Large intestine (tissue), 3 donors: ENCODE measurements at regions not wholly inside any gene's neighbourhood (a gene's known extent, or its start where the extent isn't known, plus 50 kb on each side); places are given as distances from the start of the nearest gene placed in this dataset.

Experiments
- DNase-seq, 2 donors: peaks; one replicate each; pipeline versions ENCODE4 v3.0.0 to v3.0.0-alpha.2; 2013
- H3K27ac ChIP-seq: one replicate; pipeline ENCODE4 v1.5.1; 2013; ENCODE audit warnings: low read length
- H3K27me3 ChIP-seq: 2 replicates; pipeline ENCODE4 v1.6.1; 2013; ENCODE audit warnings: low read length; ENCODE audit not compliant: control insufficient read depth, insufficient read depth
- H3K36me3 ChIP-seq: 2 replicates; pipeline ENCODE4 v1.6.1; 2013; ENCODE audit warnings: low read length; ENCODE audit not compliant: control insufficient read depth, insufficient read depth
- H3K4me1 ChIP-seq: one replicate; pipeline ENCODE4 v1.6.1; 2013; ENCODE audit warnings: low read length; ENCODE audit not compliant: control insufficient read depth, insufficient read depth
- H3K4me3 ChIP-seq: one replicate; pipeline ENCODE4 v1.5.1; 2013; ENCODE audit warnings: low read length
- H3K9me3 ChIP-seq: one replicate; pipeline ENCODE4 v1.6.1; 2013; ENCODE audit warnings: mild to moderate bottlenecking, low read depth, low read length, moderate library complexity; ENCODE audit not compliant: control insufficient read depth
- WGBS: methylation state at CpG from one replicate; pipeline ENCODE4 v1.1.5; 2013; ENCODE audit warnings: low lambda C conversion rate; ENCODE audit not compliant: insufficient coverage; 5-methylcytosine and 5-hydroxymethylcytosine counted together

DNA sequence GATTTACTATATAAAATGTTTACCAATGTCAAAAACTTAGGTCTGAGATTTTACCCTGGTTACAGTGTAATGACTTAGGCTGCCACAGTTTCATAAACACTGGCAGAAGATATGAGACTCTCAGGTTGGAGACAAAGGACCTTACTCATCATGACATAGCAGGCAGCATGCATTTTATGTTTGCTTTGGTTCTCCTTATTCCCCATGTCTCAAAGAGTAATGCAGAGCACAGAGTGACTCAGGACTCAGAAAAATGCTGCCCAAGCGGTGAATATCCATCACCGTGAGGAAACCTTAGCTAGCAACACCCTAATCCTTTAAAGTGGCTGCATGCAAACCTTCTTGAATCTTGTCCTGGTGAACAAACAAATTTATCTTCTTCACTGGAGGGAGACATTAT lies 112.1 kb upstream of the EYS start:
- Histone ChIP-seq H3K9me3 (no peaks in the 10 kb centered on the region), H3K27me3 (no peaks in the 10 kb centered on the region), H3K4me3 (no peak overlapping the region), H3K4me1 (no peaks in the 10 kb centered on the region), H3K27ac (no peak overlapping the region), H3K36me3 (no peaks in the 10 kb centered on the region)
- no peak for DNase-seq
- WGBS = 83% methylated on average over 1 of the region's 2 CpGs

DNA sequence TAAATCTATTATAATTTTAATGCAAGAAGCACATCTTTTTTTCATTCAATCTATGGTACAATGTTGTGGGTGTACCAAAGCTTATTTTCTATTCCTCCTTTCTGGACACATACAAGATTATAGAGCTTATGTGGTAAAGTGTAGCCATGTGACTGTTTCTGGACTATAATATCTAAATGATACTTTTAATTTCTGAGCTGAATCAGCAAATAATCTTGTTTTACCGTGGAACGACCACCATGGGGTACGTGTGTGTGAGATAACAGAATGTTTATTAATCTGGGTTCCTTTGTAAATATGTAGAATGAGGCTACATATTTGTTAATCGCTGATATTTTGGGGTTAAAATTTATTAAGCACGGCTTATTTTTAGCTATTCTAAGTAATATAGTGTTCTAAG lies 111.5 kb upstream of the EYS start:
- H3K36me3 ChIP-seq = no peaks in the 10 kb centered on the region
- no peak overlapping the region for H3K27ac ChIP-seq
- no peaks in the 10 kb centered on the region for H3K27me3 ChIP-seq
- no peaks in the 10 kb centered on the region for H3K9me3 ChIP-seq
- no peak for DNase-seq
- no CpG with 5 or more reads among the region's 5 CpGs for WGBS
- H3K4me1 ChIP-seq = no peaks in the 10 kb centered on the region
- no peak overlapping the region for H3K4me3 ChIP-seq

DNA sequence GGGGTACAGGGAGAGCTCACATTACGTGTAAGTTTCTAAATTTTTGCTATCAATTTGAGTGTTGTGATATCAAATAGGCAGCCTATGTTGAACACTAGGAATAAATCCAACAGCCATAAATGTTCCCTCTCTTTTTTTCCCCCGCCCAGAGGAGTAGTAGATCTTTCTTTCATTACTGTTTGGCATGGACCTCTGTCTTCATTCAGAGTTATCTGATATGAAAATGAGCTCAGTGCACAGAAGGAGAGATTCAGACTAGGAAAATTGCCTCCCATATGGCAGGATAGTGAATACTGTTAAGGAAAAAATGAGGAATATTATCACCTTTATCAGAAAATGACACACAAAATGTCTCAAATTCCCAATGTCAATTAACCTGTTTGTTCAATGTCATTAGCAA lies 110.0 kb upstream of the EYS start:
- Histone ChIP-seq H3K4me1 (no peaks in the 10 kb centered on the region), H3K4me3 (no peak overlapping the region), H3K27me3 (no peaks in the 10 kb centered on the region), H3K36me3 (no peaks in the 10 kb centered on the region), H3K9me3 (no peaks in the 10 kb centered on the region), H3K27ac (no peak overlapping the region)
- no CpG with 5 or more reads among the region's 2 CpGs for WGBS
- no peak for DNase-seq

DNA sequence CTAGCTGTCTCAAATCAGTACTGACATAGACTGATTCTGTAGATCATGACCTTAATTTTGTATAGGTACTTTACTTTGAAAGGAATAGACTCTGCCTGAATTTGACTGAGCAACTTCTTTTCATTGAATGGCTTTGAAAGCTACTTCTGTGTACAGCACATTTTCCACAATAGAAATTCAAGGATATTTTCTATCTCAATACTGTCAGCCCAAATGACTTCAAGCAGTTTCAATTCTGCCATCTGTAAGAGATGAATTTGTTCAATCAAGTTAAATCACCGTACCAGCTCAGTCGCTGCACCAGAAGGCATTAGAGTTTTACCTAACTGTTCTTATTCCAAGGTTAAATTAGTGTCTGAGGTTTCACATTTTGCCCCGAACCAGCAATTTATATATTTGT lies 107.0 kb upstream of the EYS start:
- no peak overlapping the region for H3K27ac ChIP-seq
- H3K4me3 ChIP-seq = no peak overlapping the region
- DNase-seq = no peak
- no peaks in the 10 kb centered on the region for H3K27me3 ChIP-seq
- H3K36me3 ChIP-seq = no peaks in the 10 kb centered on the region
- WGBS = 40% methylated on average over 1 of the region's 3 CpGs
- H3K4me1 ChIP-seq = no peaks in the 10 kb centered on the region
- H3K9me3 ChIP-seq = no peaks in the 10 kb centered on the region

DNA sequence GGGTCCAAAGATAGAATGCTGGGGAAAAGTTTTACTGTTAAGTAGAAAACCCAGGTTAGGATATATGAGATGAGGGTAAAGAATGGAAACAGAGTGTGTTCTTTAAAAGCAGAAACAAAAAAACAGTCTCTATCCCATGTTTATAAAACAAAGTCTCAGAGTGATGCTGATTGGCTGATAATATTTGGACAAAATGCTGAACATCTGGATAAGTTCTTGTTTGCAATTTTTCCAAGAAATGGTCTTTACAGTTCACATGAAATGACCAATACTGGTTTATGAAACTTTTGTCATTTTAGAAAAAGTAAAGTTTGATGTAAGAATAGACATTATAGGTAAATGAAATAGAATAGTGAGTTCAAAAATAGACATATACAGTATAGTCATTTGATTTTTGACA lies 96.2 kb upstream of the EYS start:
- no peaks in the 10 kb centered on the region for H3K9me3 ChIP-seq
- H3K27ac ChIP-seq = no peak overlapping the region
- no peaks in the 10 kb centered on the region for H3K4me1 ChIP-seq
- no peak overlapping the region for H3K4me3 ChIP-seq
- DNase-seq = no peak
- no peaks in the 10 kb centered on the region for H3K27me3 ChIP-seq
- H3K36me3 ChIP-seq = no peaks in the 10 kb centered on the region

DNA sequence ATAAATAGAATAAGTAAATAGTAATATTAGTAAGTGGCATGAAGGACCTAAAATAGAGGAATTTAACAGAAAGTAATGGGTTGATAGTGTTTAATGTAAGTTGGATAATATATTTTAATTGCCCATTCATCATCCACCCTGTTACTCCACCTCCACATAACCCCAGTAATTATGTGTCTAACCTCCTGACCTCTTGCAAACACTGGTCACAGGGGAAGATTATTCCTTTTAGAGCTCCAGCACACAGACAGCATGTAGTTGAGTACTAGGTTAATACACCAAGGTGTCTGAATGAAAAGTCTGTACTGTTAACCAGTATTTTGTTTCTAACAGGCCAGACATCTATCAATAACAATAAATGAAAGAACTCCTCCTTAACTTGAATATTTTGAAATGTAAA lies 92.4 kb upstream of the EYS start:
- Histone ChIP-seq H3K27ac (no peak overlapping the region), H3K4me1 (no peaks in the 10 kb centered on the region), H3K4me3 (no peak overlapping the region), H3K9me3 (no peaks in the 10 kb centered on the region), H3K27me3 (no peaks in the 10 kb centered on the region), H3K36me3 (no peaks in the 10 kb centered on the region)
- DNase-seq = no peak

DNA sequence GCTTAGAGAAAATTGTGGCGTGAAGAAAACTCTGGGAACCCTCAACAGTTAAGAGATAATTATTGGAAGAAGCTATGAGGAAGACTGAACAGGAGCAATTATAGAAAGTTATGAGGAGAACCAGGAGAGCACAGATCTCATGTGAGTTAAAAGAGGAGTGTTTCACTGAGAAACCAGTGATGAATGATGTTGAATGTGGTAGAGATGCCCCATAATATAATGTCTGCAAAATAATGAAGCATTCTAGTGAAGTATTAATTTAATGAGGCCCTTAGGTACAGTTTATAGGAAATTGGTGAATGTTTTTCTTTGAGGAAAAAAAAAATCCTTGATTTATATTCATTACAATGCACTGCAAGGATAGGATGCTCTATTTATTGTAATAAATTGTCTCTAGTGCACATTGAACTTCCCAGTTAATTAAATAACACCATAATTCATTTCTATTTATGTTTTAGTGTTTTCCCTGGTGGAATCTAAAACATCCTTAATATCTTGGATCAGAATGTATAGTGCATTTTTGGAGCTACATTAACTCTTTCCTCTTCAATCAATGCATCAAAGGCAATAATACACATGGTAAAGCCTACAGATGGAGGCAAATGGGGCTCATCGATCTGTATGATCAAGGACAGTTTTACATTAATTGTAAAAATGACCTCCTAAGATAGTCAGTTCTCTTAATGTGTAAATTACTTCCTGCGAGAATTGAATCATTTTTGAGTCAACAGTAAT lies 91.4 kb upstream of the EYS start:
- WGBS = 100% methylated on average over 1 of the region's 3 CpGs

DNA sequence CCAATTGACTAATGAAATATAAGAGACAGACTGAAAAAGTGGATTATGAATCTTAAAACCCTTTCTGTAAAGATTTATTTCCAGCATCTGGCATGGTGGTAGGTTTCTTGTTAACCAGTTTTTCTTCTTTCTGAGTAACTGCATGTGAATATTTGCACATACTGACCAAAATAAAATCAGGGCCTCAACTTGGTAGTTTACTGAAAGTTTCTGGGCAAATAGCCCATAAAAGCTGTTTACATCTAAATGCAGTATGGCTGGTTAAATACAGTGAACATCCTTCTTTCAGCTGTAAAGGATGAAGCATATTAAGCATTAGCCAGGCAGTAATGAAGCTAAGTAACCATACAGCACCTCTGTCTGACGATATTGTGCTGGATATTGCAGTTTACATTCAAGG lies 83.6 kb upstream of the EYS start:
- H3K27me3 ChIP-seq = no peaks in the 10 kb centered on the region
- H3K27ac ChIP-seq = no peak overlapping the region
- no peaks in the 10 kb centered on the region for H3K36me3 ChIP-seq
- H3K4me3 ChIP-seq = no peak overlapping the region
- WGBS = 40% methylated on average over 1 of the region's 1 CpG
- H3K9me3 ChIP-seq = peaks cover 9% of the 10 kb centered on the region
- no peaks in the 10 kb centered on the region for H3K4me1 ChIP-seq
- no peak for DNase-seq

More for the DNA sequence above, 91.4 kb upstream of the EYS start:
- Histone ChIP-seq H3K36me3 (no peaks in the 10 kb centered on the region), H3K4me1 (no peaks in the 10 kb centered on the region), H3K27ac (no peak overlapping the region), H3K27me3 (no peaks in the 10 kb centered on the region), H3K9me3 (no peaks in the 10 kb centered on the region), H3K4me3 (no peak overlapping the region)
- no peak for DNase-seq

DNA sequence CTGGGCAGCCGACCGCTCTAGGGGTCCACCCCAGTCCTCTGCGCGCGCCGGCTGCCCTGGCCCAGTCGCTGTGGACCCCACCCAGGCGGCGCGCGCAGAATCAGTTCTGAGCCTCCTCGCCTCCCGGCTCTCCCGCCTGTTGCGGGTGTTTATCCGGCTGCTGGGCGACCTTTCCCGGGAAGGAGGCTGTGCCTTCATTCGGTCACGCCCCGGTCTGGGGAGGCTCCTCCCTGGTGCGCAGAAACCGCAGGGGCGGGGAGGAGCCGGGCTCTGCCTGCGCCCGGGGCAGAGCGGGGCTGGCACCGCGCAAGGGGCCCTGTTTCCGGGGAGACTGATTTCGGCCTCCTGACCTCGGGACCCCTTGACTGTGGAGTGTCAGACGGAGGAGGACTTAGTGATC lies 80.8 kb upstream of the EYS start:
- H3K36me3 ChIP-seq = no peaks in the 10 kb centered on the region
- WGBS = no CpG with 5 or more reads among the region's 34 CpGs
- DNase-seq = no peak

DNA sequence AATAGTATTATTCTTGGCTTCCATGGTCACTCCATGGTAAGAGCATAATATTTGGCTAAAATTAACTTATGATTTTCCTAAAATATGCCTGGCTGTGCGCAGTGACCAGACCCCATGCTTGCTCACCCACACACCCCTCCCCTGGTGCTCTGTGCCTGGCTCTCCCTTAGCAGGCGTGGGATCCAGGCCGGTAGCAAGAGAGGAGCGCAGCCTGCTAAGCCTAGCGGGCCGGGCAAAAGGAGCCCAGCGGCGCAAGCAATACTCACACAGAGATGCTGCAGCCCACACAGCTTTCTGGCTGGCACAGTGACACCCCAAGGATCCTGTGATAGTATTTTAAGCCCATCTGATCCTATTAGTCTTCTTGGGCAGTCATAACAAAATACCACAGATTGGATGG lies 79.8 kb upstream of the EYS start:
- no peak for DNase-seq
- H3K9me3 ChIP-seq = peaks cover 9% of the 10 kb centered on the region
- no peak overlapping the region for H3K4me3 ChIP-seq
- no peaks in the 10 kb centered on the region for H3K4me1 ChIP-seq
- no peaks in the 10 kb centered on the region for H3K27me3 ChIP-seq
- no peak overlapping the region for H3K27ac ChIP-seq
- no peaks in the 10 kb centered on the region for H3K36me3 ChIP-seq
- WGBS = no CpG with 5 or more reads among the region's 8 CpGs

More for the DNA sequence above, 80.8 kb upstream of the EYS start:
- Histone ChIP-seq H3K27ac (no peak overlapping the region), H3K4me3 (no peak overlapping the region), H3K9me3 (peaks cover 9% of the 10 kb centered on the region), H3K27me3 (no peaks in the 10 kb centered on the region), H3K4me1 (no peaks in the 10 kb centered on the region)

DNA sequence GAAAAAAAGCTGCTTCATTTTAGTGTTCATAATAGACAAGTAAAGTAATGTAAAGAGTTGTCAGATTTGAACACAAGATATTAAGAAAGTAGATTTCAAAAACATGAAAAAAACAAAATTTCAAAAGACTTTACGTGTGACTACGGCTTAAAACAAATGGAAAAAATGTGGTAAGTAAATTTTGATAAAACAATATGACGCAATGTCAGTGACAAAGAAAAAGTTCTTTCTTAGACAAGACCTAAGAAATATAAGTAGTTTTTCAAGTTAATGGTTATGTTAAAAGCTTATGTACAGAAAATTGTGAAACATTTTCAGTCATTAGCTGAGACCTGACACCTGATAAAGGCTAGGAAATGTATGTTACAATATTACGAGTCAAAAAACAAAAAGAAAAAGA lies 73.7 kb upstream of the EYS start:
- 95% methylated on average over 4 of the region's 4 CpGs for WGBS
- no peak for DNase-seq
- Histone ChIP-seq H3K27ac (no peak overlapping the region), H3K27me3 (no peaks in the 10 kb centered on the region), H3K4me1 (no peaks in the 10 kb centered on the region), H3K36me3 (no peaks in the 10 kb centered on the region), H3K4me3 (no peak overlapping the region), H3K9me3 (no peaks in the 10 kb centered on the region)
